ENCODE measurements at regions not wholly inside any gene's neighbourhood (a gene's known extent, or its start where the extent isn't known, plus 50 kb on each side); places are given as distances from the start of the nearest gene placed in this dataset.
A peak's percentile ranks its signal among the peaks of the same experiment; 100 is the strongest.

GRCh38 chr5:160508780-160509361, 87.2 kb downstream of the PTTG1 start:
- peak; percentile 42 to 52 (median 45) for DNase-seq (ENCODE audit: low read depth in 4 of 4, low spot score in 1 of 4)

- no peak for DNase-seq (ENCODE audit: low read depth in 4 of 4, low spot score in 1 of 4)
Observed at GRCh38 chr5:160511280-160511929, 89.8 kb downstream of the PTTG1 start.

Measured in stimulated activated CD4-positive, alpha-beta T cell treated with anti-CD3 and anti-CD28 coated beads, Interleukin-1b, Interleukin-23, amount 100 ng/mL, for 24 hours (primary cell).